ENCODE measurements at regions not wholly inside any gene's neighbourhood (a gene's known extent, or its start where the extent isn't known, plus 50 kb on each side); places are given as distances from the start of the nearest gene placed in this dataset.

DNA sequence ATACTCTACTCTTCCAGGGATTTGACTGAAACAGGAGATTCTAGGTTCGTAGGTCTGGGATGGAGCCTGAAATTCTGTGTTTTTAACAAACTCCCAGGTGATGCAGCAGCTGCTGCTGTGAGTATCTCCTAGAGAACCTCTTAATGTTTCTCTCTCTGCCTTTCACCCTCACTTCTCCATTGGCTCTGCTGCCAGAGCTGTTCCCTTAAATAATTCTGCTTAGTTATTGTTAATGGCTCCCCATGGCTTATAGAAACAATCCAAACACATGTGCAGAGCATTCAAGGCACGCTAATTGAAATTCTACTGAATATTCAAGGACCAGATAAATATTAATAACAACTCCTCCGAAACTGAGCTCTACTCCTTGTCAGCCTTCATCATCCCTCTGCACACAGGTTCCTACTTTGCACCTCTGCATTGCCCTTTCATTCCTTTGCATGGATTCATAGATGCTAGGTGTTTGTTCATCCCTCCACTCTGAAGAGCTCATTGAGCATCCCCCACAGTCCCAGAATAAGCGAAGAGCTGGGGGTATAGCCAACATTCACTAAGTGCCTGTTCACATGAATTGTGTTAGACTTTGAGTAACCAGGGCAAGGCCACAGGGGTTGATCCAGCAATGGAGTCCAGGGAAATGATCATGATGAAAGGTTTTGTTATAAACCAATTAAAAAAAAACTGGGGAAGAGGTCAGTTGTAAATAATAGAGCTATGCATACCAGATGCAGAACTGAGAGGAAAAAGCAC, 488.4 kb upstream of the JAG1 start:
- no peaks in the 10 kb centered on the region for H3K36me3 ChIP-seq (replicated peaks in 1 of 2; ENCODE audit: control insufficient read depth in 1 of 2, insufficient read depth in 2 of 2, low read length in 2 of 2)
- no TSS peak for BruUV-seq (replicated peaks)
- FAIRE-seq (no peak), ATAC-seq (no peak), DNase-seq (ENCODE audit: low spot score) (no peak)
- no peaks in the 10 kb centered on the region for H4K20me1 ChIP-seq (ENCODE audit: insufficient read depth, low read length)
- no peaks in the 10 kb centered on the region for H3K9me3 ChIP-seq (ENCODE audit: low read length)
- H3K27me3 ChIP-seq (ENCODE audit: control insufficient read depth in 1 of 2, insufficient read depth in 2 of 2, low read length in 2 of 2) = no peaks in the 10 kb centered on the region
- in situ Hi-C loops (cut with HindIII; ENCODE audit: extremely low pct_ligation_motif_present, low pct_unique_long_range_greater_than_20kb) = no loop called here
- H3K4me3 ChIP-seq (replicated peaks in 1 of 3; ENCODE audit: insufficient read depth in 1 of 3, low read depth in 2 of 3, low read length in 3 of 3) = no peak overlapping the region
- 3% methylated on average over 4 of the region's 4 CpGs for WGBS (ENCODE audit: low lambda C conversion rate)
- TF ChIP-seq SNAPC2 (CRISPR knock-in tag; IDR thresholded peaks at IDR 0.05) = no peak
- TF ChIP-seq, protein P1, sequence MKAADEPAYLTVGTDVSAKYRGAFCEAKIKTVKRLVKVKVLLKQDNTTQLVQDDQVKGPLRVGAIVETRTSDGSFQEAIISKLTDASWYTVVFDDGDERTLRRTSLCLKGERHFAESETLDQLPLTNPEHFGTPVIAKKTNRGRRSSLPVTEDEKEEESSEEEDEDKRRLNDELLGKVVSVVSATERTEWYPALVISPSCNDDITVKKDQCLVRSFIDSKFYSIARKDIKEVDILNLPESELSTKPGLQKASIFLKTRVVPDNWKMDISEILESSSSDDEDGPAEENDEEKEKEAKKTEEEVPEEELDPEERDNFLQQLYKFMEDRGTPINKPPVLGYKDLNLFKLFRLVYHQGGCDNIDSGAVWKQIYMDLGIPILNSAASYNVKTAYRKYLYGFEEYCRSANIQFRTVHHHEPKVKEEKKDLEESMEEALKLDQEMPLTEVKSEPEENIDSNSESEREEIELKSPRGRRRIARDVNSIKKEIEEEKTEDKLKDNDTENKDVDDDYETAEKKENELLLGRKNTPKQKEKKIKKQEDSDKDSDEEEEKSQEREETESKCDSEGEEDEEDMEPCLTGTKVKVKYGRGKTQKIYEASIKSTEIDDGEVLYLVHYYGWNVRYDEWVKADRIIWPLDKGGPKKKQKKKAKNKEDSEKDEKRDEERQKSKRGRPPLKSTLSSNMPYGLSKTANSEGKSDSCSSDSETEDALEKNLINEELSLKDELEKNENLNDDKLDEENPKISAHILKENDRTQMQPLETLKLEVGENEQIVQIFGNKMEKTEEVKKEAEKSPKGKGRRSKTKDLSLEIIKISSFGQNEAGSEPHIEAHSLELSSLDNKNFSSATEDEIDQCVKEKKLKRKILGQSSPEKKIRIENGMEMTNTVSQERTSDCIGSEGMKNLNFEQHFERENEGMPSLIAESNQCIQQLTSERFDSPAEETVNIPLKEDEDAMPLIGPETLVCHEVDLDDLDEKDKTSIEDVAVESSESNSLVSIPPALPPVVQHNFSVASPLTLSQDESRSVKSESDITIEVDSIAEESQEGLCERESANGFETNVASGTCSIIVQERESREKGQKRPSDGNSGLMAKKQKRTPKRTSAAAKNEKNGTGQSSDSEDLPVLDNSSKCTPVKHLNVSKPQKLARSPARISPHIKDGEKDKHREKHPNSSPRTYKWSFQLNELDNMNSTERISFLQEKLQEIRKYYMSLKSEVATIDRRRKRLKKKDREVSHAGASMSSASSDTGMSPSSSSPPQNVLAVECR (CRISPR knock-in tag; IDR thresholded peaks at IDR 0.05; ENCODE audit: borderline replicate concordance) = no peak
- no peak overlapping the region for H2AFZ ChIP-seq (ENCODE audit: low read length)
- H3K4me1 ChIP-seq (ENCODE audit: insufficient read depth, low read length) = no peaks in the 10 kb centered on the region
- CTCF ChIA-PET (ENCODE audit: low intra/inter-chr PET ratio, low total read pairs) = no interaction called here
- no peak overlapping the region for H3K9ac ChIP-seq (ENCODE audit: insufficient read depth, low read depth, low read length)
- POLR2A ChIA-PET = no interaction called here
- H3K79me2 ChIP-seq (ENCODE audit: insufficient read depth, low read length) = no peaks in the 10 kb centered on the region
- H3K4me2 ChIP-seq (ENCODE audit: low read depth, low read length) = no peak overlapping the region
- intact Hi-C loops (cut with micrococcal nuclease; ENCODE audit: unreplicated experiment) = no loop called here
- no peak overlapping the region for H3K27ac ChIP-seq (ENCODE audit: extremely low read length, insufficient read depth, low read length)

DNA sequence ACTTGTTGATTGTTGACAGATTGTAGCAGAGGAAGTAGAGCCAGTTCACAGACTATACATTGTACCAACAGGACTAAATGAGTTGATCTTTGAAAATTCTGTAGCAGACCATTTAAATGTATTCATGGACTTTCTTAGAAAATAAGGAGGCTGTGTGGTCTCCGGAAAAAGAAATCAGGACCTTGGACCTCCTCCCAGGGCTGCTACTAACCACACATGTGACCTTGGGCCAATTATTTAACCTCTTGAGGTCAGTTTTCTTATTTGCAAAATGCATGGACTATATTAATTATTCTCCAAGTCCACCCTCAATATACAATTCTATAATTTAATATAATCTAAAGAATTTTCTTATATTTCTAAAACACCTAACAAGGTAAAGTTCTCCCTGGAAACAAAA, 492.0 kb upstream of the JAG1 start:
- no TSS peak for BruUV-seq (replicated peaks)
- Histone ChIP-seq H3K36me3 (replicated peaks in 1 of 2; ENCODE audit: control insufficient read depth in 1 of 2, insufficient read depth in 2 of 2, low read length in 2 of 2) (no peaks in the 10 kb centered on the region), H3K27me3 (ENCODE audit: control insufficient read depth in 1 of 2, insufficient read depth in 2 of 2, low read length in 2 of 2) (no peaks in the 10 kb centered on the region), H3K4me3 (replicated peaks in 1 of 3; ENCODE audit: insufficient read depth in 1 of 3, low read depth in 2 of 3, low read length in 3 of 3) (no peak overlapping the region), H3K79me2 (ENCODE audit: insufficient read depth, low read length) (no peaks in the 10 kb centered on the region), H3K9ac (ENCODE audit: insufficient read depth, low read depth, low read length) (no peak overlapping the region), H3K4me1 (ENCODE audit: insufficient read depth, low read length) (no peaks in the 10 kb centered on the region), H3K27ac (ENCODE audit: extremely low read length, insufficient read depth, low read length) (no peak overlapping the region), H4K20me1 (ENCODE audit: insufficient read depth, low read length) (no peaks in the 10 kb centered on the region), H3K9me3 (ENCODE audit: low read length) (no peaks in the 10 kb centered on the region), H3K4me2 (ENCODE audit: low read depth, low read length) (no peak overlapping the region), H2AFZ (ENCODE audit: low read length) (no peak overlapping the region)
- in situ Hi-C loops (cut with HindIII; ENCODE audit: extremely low pct_ligation_motif_present, low pct_unique_long_range_greater_than_20kb) (no loop called here), intact Hi-C loops (cut with micrococcal nuclease; ENCODE audit: unreplicated experiment) (no loop called here)
- POLR2A ChIA-PET = no interaction called here
- FAIRE-seq (no peak), ATAC-seq (no peak), DNase-seq (ENCODE audit: low spot score) (no peak)
- 7% methylated on average over 1 of the region's 1 CpG for WGBS (ENCODE audit: low lambda C conversion rate)
- CTCF ChIA-PET (ENCODE audit: low intra/inter-chr PET ratio, low total read pairs) = no interaction called here
- TF ChIP-seq ZNF558 (CRISPR knock-in tag; IDR thresholded peaks at IDR 0.05; ENCODE audit: borderline replicate concordance) (no peak), ETV6 (CRISPR knock-in tag; conservative IDR thresholded peaks at IDR 0.05) (no peak), SP5 (CRISPR knock-in tag; IDR thresholded peaks at IDR 0.05; ENCODE audit: borderline replicate concordance, low read depth) (no peak), ZNF678 (CRISPR knock-in tag; IDR thresholded peaks at IDR 0.05) (no peak), ZNF251 (CRISPR knock-in tag; IDR thresholded peaks at IDR 0.05) (no peak), TP53 (CRISPR knock-in tag; conservative IDR thresholded peaks at IDR 0.05) (no peak)
- TF ChIP-seq, protein P2, sequence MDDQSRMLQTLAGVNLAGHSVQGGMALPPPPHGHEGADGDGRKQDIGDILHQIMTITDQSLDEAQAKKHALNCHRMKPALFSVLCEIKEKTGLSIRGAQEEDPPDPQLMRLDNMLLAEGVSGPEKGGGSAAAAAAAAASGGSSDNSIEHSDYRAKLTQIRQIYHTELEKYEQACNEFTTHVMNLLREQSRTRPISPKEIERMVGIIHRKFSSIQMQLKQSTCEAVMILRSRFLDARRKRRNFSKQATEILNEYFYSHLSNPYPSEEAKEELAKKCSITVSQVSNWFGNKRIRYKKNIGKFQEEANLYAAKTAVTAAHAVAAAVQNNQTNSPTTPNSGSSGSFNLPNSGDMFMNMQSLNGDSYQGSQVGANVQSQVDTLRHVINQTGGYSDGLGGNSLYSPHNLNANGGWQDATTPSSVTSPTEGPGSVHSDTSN (CRISPR knock-in tag; IDR thresholded peaks at IDR 0.05; ENCODE audit: borderline replicate concordance) = no peak
